HEK293T (cell line): ENCODE measurements at regions not wholly inside any gene's neighbourhood (a gene's known extent, or its start where the extent isn't known, plus 50 kb on each side); places are given as distances from the start of the nearest gene placed in this dataset.

ENCODE experiments used
- FOXM1 ChIP-seq: fragments of 450-650 bp; IDR thresholded peaks from 2 replicates; pipeline ENCODE4 v1.6.1; 2017; ENCODE audit warnings: mild to moderate bottlenecking, borderline replicate concordance
- TARDBP ChIP-seq: fragments of 450-650 bp; IDR thresholded peaks from 2 replicates; pipeline ENCODE4 v1.6.1; 2016

- TF ChIP-seq FOXM1, result no peak
- TF ChIP-seq TARDBP, result no peak
These were observed 990.1 kb upstream of the NRXN1 start for GRCh38 chr2:52022006-52022405.
